Esophagus squamous epithelium (tissue), 5 donors: ENCODE measurements at regions not wholly inside any gene's neighbourhood (a gene's known extent, or its start where the extent isn't known, plus 50 kb on each side); places are given as distances from the start of the nearest gene placed in this dataset.

ENCODE experiments used
- DNase-seq: peaks from one replicate; lab custom pipeline; 2025; lab: John Stamatoyannopoulos, UW
- H3K27ac ChIP-seq, 4 donors: fragments of 200-600 bp; sonication (generic); one replicate each; pipeline ENCODE4 v1.5.1; 2016 to 2019; ENCODE audit warnings: mild to moderate bottlenecking in 1 of 4
- H3K27me3 ChIP-seq, 4 donors: fragments of 200-600 bp; sonication (generic); 1 replicate in 3 of 4; 2 replicates in 1 of 4; pipeline versions ENCODE4 v1.5.1 to v1.6.0; 2017 to 2021; ENCODE audit warnings: antibody characterized with exemption in 1 of 4
- H3K36me3 ChIP-seq, 3 donors: fragments of 200-600 bp; sonication (generic); one replicate each; pipeline ENCODE4 v1.5.1; 2016 to 2019
- H3K4me1 ChIP-seq, 3 donors: fragments of 200-600 bp; sonication (generic); one replicate each; pipeline ENCODE4 v1.5.1; 2017 to 2019
- H3K4me3 ChIP-seq, 4 donors: fragments of 200-600 bp; sonication (generic); 1 replicate in 3 of 4; 2 replicates in 1 of 4; pipeline ENCODE4 v1.5.1; 2016 to 2019; ENCODE audit warnings: mild to moderate bottlenecking in 2 of 4, moderate library complexity in 1 of 4
- H3K9me3 ChIP-seq, 3 donors: fragments of 200-600 bp; sonication (generic); one replicate each; pipeline ENCODE4 v1.5.1; 2016 to 2019
- POLR2A ChIP-seq, 4 donors: fragments of 450-650 bp; IDR thresholded peaks; one replicate each; pipeline ENCODE4 v1.6.1; 2017; ENCODE audit warnings: antibody characterized with exemption in 4 of 4, mild to moderate bottlenecking in 4 of 4, moderate library complexity in 3 of 4
- WGBS, 2 donors: methylation state at CpG; one replicate each; pipeline ENCODE4 v1.1.5; 2018; 5-methylcytosine and 5-hydroxymethylcytosine counted together
- intact Hi-C: fragments of 100-400 bp; cut with DNase I; formaldehyde crosslinking; loops from one replicate; pipeline ENCODE4 v1.15.0; 2022
- TF ChIP-seq, protein P1 (sequence below), 6 experiments: fragments of 450-650 bp in 4 of 6; fragments of 200-600 bp in 2 of 6; sonication (generic) in 2 of 6; IDR thresholded peaks; one replicate each; pipeline ENCODE4 v1.5.1; 2016 to 2019; ENCODE audit warnings: antibody characterized with exemption in 6 of 6, mild to moderate bottlenecking in 4 of 6, moderate library complexity in 4 of 6
- donor health status: DM: yes; HTN: yes; CAD: no.

DNA sequence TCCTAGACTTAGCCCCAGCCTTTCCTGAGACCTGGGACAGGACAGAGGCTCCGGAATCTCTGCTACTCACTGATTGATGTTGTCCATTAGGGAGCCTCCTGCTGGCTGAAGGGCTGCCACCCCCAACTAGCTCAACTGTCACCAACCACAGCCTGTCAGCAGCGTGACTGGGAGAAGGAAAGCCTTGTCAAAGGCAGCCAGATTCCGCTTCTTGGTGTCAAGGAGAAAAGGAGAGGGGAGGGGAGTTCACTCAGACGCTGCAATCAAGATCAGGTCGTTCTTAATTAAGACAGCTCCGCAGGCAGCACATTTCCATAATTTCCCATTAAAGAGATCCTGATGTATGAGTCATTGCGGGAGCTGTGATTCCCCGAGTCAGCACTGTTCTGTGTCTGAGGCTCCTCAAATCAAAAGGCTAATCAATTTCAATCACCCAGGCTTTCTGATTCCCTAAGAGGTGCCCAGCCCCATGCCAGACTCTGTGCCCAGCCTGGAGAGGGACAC, 152.8 kb upstream of the ZBED5 start:
- H3K27me3 ChIP-seq = peaks cover 0 to 36% (median 0%) of the 10 kb centered on the region in 4 donors
- no peak overlapping the region for H3K4me3 ChIP-seq
- DNase-seq = no peak
- TF ChIP-seq, protein P1, sequence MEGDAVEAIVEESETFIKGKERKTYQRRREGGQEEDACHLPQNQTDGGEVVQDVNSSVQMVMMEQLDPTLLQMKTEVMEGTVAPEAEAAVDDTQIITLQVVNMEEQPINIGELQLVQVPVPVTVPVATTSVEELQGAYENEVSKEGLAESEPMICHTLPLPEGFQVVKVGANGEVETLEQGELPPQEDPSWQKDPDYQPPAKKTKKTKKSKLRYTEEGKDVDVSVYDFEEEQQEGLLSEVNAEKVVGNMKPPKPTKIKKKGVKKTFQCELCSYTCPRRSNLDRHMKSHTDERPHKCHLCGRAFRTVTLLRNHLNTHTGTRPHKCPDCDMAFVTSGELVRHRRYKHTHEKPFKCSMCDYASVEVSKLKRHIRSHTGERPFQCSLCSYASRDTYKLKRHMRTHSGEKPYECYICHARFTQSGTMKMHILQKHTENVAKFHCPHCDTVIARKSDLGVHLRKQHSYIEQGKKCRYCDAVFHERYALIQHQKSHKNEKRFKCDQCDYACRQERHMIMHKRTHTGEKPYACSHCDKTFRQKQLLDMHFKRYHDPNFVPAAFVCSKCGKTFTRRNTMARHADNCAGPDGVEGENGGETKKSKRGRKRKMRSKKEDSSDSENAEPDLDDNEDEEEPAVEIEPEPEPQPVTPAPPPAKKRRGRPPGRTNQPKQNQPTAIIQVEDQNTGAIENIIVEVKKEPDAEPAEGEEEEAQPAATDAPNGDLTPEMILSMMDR (IDR thresholded peaks at IDR 0.05) = peak in 3 of 6 experiments; percentile 14 to 46 (median 19)
- TF ChIP-seq POLR2A (IDR thresholded peaks at IDR 0.05) = no peak
- 3 to 12% methylated on average over 5 of the region's 8 CpGs for WGBS, 2 donors
- intact Hi-C loops = no loop called here
- H3K4me1 ChIP-seq = peaks cover 6 to 12% (median 7%) of the 10 kb centered on the region in 3 donors
- H3K27ac ChIP-seq = no peak overlapping the region
- no peaks in the 10 kb centered on the region for H3K36me3 ChIP-seq
- no peaks in the 10 kb centered on the region for H3K9me3 ChIP-seq

DNA sequence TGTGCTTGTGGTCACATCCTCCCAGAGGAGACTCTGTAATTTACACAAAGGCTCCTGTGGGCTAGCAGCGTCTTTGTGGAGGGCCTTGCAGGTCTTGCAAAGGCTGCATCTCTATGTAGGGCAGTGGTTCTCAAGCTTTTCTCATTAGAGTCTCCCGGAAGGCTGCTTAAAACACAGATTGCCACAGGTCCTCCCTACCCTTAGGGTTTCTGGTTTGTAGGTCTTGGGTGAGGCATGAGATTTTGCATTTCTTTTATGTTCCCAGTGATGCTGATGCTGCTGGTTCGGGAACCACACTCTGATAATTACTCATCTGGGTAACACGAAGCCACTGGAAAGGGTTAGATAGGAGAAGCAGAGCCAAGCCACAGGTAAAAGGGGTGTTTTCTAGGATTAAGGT, 151.3 kb upstream of the ZBED5 start:
- intact Hi-C loops = no loop called here
- no peak for DNase-seq
- Histone ChIP-seq H3K27me3 (peaks cover 0 to 36% (median 0%) of the 10 kb centered on the region in 4 donors), H3K4me3 (no peak overlapping the region), H3K9me3 (no peaks in the 10 kb centered on the region), H3K36me3 (no peaks in the 10 kb centered on the region), H3K27ac (no peak overlapping the region), H3K4me1 (peaks cover 6 to 12% (median 7%) of the 10 kb centered on the region in 3 donors)
- TF ChIP-seq, protein P1 (IDR thresholded peaks at IDR 0.05) = no peak
- no peak for TF ChIP-seq POLR2A (IDR thresholded peaks at IDR 0.05)
- WGBS, 2 donors = 52 to 65% methylated on average over 3 to 4 of the region's 4 CpGs

DNA sequence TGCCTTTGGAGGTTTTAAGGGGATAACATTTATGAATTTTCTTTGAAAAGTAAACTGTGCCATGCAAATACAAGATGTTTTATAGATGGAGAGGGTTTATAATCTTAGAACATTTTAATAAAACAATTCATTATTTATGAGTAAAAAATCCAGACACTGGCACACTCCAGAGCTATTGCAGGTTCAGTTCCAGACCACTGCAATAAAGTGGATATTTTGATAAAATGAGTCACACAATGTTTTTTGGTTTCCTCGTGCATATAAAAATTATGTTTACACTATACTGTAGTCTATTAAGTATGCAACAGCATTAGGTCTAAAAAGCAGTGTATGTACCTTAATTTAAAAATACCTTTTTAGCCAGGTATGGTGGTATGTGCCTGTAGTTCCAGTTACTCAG, 146.2 kb upstream of the ZBED5 start:
- H3K9me3 ChIP-seq = no peaks in the 10 kb centered on the region
- no peak overlapping the region for H3K27ac ChIP-seq
- H3K27me3 ChIP-seq = peaks cover 0 to 49% (median 0%) of the 10 kb centered on the region in 4 donors
- no peak overlapping the region for H3K4me3 ChIP-seq
- 33 to 38% methylated on average over 1 of the region's 1 CpG for WGBS, 2 donors
- intact Hi-C loops = no loop called here
- no peaks in the 10 kb centered on the region for H3K36me3 ChIP-seq
- H3K4me1 ChIP-seq = no peaks in the 10 kb centered on the region
- no peak for DNase-seq
- TF ChIP-seq POLR2A (IDR thresholded peaks at IDR 0.05) = no peak
- TF ChIP-seq, protein P1 (IDR thresholded peaks at IDR 0.05) = no peak

DNA sequence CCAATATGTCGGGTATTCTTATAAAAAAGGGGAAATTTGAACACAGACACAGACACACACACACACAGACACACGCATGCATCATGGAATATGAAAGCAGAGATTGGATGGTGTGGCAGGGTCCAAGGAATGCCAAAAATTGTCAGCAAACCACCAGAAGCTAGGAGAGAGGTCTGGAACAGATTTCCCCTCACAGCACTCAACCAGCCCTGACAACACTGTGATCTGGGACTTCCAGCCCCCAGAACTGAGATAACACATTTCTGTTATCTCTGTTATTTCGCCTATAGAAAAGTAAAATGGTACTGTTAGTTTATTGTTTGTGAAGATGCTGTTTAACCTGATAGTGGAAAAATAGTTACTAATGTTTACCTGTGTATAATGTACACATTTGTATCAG, 145.4 kb upstream of the ZBED5 start:
- no peaks in the 10 kb centered on the region for H3K36me3 ChIP-seq
- no peaks in the 10 kb centered on the region for H3K9me3 ChIP-seq
- intact Hi-C loops = no loop called here
- H3K4me1 ChIP-seq = no peaks in the 10 kb centered on the region
- WGBS, 2 donors = 52 to 75% methylated on average over 2 to 3 of the region's 3 CpGs
- H3K4me3 ChIP-seq = no peak overlapping the region
- peaks cover 0 to 42% (median 0%) of the 10 kb centered on the region in 4 donors for H3K27me3 ChIP-seq
- H3K27ac ChIP-seq = no peak overlapping the region
- DNase-seq = no peak
- no peak for TF ChIP-seq POLR2A (IDR thresholded peaks at IDR 0.05)
- TF ChIP-seq, protein P1 (IDR thresholded peaks at IDR 0.05) = no peak

DNA sequence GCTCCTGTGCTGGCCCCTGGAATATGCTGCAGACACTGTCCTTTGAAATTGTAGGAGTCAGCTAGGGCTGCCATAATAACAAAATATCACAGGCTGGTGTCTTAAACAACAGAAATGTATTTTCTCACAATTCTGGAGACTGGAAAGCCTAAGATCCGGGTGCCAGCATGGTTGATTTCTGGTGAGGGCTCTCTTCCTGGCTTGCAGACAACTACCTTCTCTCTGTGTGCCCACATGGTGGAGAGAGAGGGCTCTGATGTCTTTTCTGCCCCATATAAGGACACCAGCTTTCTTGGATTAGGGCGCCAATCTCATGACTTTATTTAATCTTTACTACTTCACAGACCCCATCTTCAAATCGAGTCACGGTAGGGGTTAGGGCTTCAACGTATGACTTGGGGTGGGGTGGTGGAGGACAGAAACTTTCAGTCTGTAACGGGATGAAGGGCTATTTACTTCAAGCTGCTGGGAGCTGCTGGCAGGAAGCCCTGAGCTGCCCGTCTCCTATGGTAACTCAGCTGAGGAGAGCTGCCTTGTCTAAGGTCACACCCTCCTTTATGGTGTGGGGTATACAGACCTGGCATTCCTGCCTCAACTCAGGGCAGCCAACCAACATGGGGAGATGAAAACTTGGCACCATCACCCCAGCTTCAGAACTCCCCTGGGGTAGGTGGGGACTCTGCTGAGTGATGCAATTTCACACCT, 142.9 kb upstream of the ZBED5 start:
- no peak for TF ChIP-seq POLR2A (IDR thresholded peaks at IDR 0.05)
- TF ChIP-seq, protein P1 (IDR thresholded peaks at IDR 0.05) = no peak
- H3K27me3 ChIP-seq = peaks cover 0 to 38% (median 0%) of the 10 kb centered on the region in 4 donors
- no peaks in the 10 kb centered on the region for H3K36me3 ChIP-seq
- H3K4me3 ChIP-seq = no peak overlapping the region
- 65 to 72% methylated on average over 6 of the region's 7 CpGs for WGBS, 2 donors
- intact Hi-C loops = no loop called here
- no peak overlapping the region for H3K27ac ChIP-seq
- no peaks in the 10 kb centered on the region for H3K9me3 ChIP-seq
- no peak for DNase-seq
- H3K4me1 ChIP-seq = no peaks in the 10 kb centered on the region
